K562 (cell line): ENCODE measurements at regions not wholly inside any gene's neighbourhood (a gene's known extent, or its start where the extent isn't known, plus 50 kb on each side); places are given as distances from the start of the nearest gene placed in this dataset.
A peak's percentile ranks its signal among the peaks of the same experiment; 100 is the strongest.

Experiments used
- ATAC-seq: fragments of 200-7000 bp; cut with Tn5 transposase; 3 replicates; pipeline ENCODE4 v1.9.1; 2020; ENCODE audit warnings: moderate library complexity
- BruUV-seq: library from RNA; stranded (reverse); fragments of 400-500 nt; replicated peaks from 2 replicates; lab custom pipeline; 2021; lab: Mats Ljungman, UMichigan
- CTCF ChIA-PET: fragments of 300-600 bp; formaldehyde crosslinking; extraction: SDS; loops from one replicate; lab custom pipeline; 2021; ENCODE audit warnings: low intra/inter-chr PET ratio; lab: Yijun Ruan, JAX
- POLR2A ChIA-PET: fragments of 300-600, 350-650 bp; sonication (Branson Sonifier 250); formaldehyde crosslinking; extraction: SDS; loops from one replicate; lab custom pipeline; 2021; ENCODE audit warnings: antibody characterized with exemption, inconsistent platforms; lab: Yijun Ruan, JAX
- DNase-seq, 4 experiments: peaks; one replicate each; pipeline versions ENCODE4 v3.0.0 to v3.0.0-alpha.2; 2011 to 2018; ENCODE audit warnings: low spot score in 3 of 4, mixed read lengths in 3 of 4; ENCODE audit errors: extremely low read depth in 1 of 4
- FAIRE-seq: peaks from 2 replicates; lab custom pipeline; 2011; peaks lifted over from hg19 to GRCh38; lab: Jason Lieb, UNC
- H2AFZ ChIP-seq: 2 replicates; pipeline ENCODE4 v1.6.0; 2011; ENCODE audit warnings: low read depth, low read length, control low read depth, inconsistent platforms
- H3K27ac ChIP-seq: fragments of 200-600 bp; 3 replicates; pipeline ENCODE4 v1.8.0; 2011; ENCODE audit warnings: low read depth, mild to moderate bottlenecking, control low read depth, inconsistent platforms, low read length, moderate library complexity, mixed read lengths; ENCODE audit errors: extremely low read depth
- H3K27me3 ChIP-seq, 2 experiments: fragments of 300-600 bp in 1 of 2; 2 replicates in 1 of 2; 3 replicates in 1 of 2; pipeline versions ENCODE4 v1.6.0 to v1.8.0; 2011; ENCODE audit warnings: inconsistent platforms in 2 of 2, low read length in 2 of 2, mild to moderate bottlenecking in 1 of 2, mixed read lengths in 1 of 2, moderate library complexity in 1 of 2; ENCODE audit not compliant: control insufficient read depth in 2 of 2, insufficient read depth in 2 of 2
- H3K36me3 ChIP-seq: fragments of 300-600 bp; 3 replicates; pipeline ENCODE4 v1.8.0; 2011; ENCODE audit warnings: mild to moderate bottlenecking, low read length, inconsistent platforms; ENCODE audit not compliant: control insufficient read depth, insufficient read depth
- H3K4me1 ChIP-seq, 2 experiments: fragments of 200-600 bp in 1 of 2; replicated peaks in 1 of 2; 2 replicates in 1 of 2; 3 replicates in 1 of 2; pipeline versions ENCODE4 v1.5.1 to v1.8.0; 2011; ENCODE audit warnings: inconsistent platforms in 2 of 2, low read length in 2 of 2, mild to moderate bottlenecking in 1 of 2, mixed read lengths in 1 of 2, moderate library complexity in 1 of 2; ENCODE audit not compliant: control insufficient read depth in 2 of 2, insufficient read depth in 2 of 2
- H3K4me2 ChIP-seq: 2 replicates; pipeline ENCODE4 v1.6.1; 2011; ENCODE audit warnings: low read length, control low read depth, inconsistent platforms, mixed read lengths; ENCODE audit not compliant: insufficient read depth
- H3K4me3 ChIP-seq: fragments of 200-600 bp; sonication (generic), shearing (Covaris generic); 2 replicates; pipeline ENCODE4 v1.5.1; 2016; ENCODE audit warnings: control low read depth, inconsistent platforms
- H3K79me2 ChIP-seq: fragments of 200-600 bp; 3 replicates; pipeline ENCODE4 v1.8.0; 2011; ENCODE audit warnings: low read length, inconsistent platforms; ENCODE audit not compliant: control insufficient read depth, insufficient read depth
- H3K9ac ChIP-seq, 2 experiments: 2 replicates each; pipeline versions ENCODE4 v1.6.0 to v1.6.1; 2011; ENCODE audit warnings: low read depth in 2 of 2, low read length in 2 of 2, control low read depth in 1 of 2, inconsistent platforms in 1 of 2, mild to moderate bottlenecking in 1 of 2, mixed read lengths in 1 of 2; ENCODE audit not compliant: insufficient read depth in 1 of 2
- H3K9me1 ChIP-seq: one replicate; pipeline ENCODE4 v1.6.0; 2011; ENCODE audit warnings: inconsistent platforms, mild to moderate bottlenecking, low read length, moderate library complexity; ENCODE audit not compliant: control insufficient read depth, insufficient read depth
- H3K9me3 ChIP-seq: replicated peaks from 2 replicates; pipeline ENCODE4 v1.5.1; 2011; ENCODE audit warnings: low read depth, low read length, inconsistent platforms; ENCODE audit not compliant: control insufficient read depth, insufficient read depth
- H4K20me1 ChIP-seq: replicated peaks from 2 replicates; pipeline ENCODE4 v1.6.1; 2011; ENCODE audit warnings: low read length, inconsistent platforms, mixed read lengths; ENCODE audit not compliant: control insufficient read depth, insufficient read depth
- ADNP ChIP-seq: fragments of 200-800 bp; sonication (Bioruptor generic); IDR thresholded peaks from 2 replicates; pipeline ENCODE4 v1.6.1; 2016; ENCODE audit warnings: missing genetic modification characterization, missing compliant biosample characterization
- ETV6 ChIP-seq, 3 experiments: fragments of 150-350 bp in 1 of 3; sonication (generic) in 1 of 3; formaldehyde crosslinking in 1 of 3; IDR thresholded peaks; 2 replicates each; pipeline versions ENCODE4 v1.6.1 to v1.8.0; 2014 to 2022; ENCODE audit warnings: borderline replicate concordance in 2 of 3, low read depth in 2 of 3, antibody characterized with exemption in 1 of 3, low read length in 1 of 3, mild to moderate bottlenecking in 1 of 3, missing genetic modification reagents in 1 of 3
- GATAD2A ChIP-seq: fragments of 450-650 bp; IDR thresholded peaks from 2 replicates; pipeline ENCODE4 v1.6.1; 2017
- GTF2A2 ChIP-seq: IDR thresholded peaks from 2 replicates; pipeline ENCODE4 v1.6.1; 2016; ENCODE audit warnings: mild to moderate bottlenecking, missing genetic modification characterization, missing compliant biosample characterization
- MEF2A ChIP-seq: IDR thresholded peaks from 2 replicates; pipeline ENCODE4 v1.6.1; 2011; ENCODE audit warnings: low read depth, mild to moderate bottlenecking, low read length, moderate library complexity; ENCODE audit not compliant: control insufficient read depth
- MIER1 ChIP-seq: fragments of 450-650 bp; IDR thresholded peaks from 2 replicates; pipeline ENCODE4 v1.6.1; 2016; ENCODE audit warnings: antibody characterized with exemption, mild to moderate bottlenecking, low read depth
- NFIC ChIP-seq: fragments of 450-650 bp; IDR thresholded peaks from 2 replicates; pipeline ENCODE4 v1.6.1; 2017; ENCODE audit warnings: mild to moderate bottlenecking, inconsistent platforms
- RAD21 ChIP-seq, 2 experiments: fragments of 250-450 bp in 1 of 2; fragments of 450-650 bp in 1 of 2; sonication (Bioruptor Pico) in 1 of 2; formaldehyde crosslinking in 1 of 2; IDR thresholded peaks in 1 of 2; conservative IDR thresholded peaks in 1 of 2; 2 replicates each; pipeline versions ENCODE4 v1.4.0 to v1.8.0; 2020 to 2022; ENCODE audit warnings: mild to moderate bottlenecking in 2 of 2, moderate library complexity in 1 of 2
- SMARCA5 ChIP-seq: fragments of 450-650 bp; IDR thresholded peaks from 2 replicates; pipeline ENCODE4 v1.6.1; 2016
- STAT5A ChIP-seq: IDR thresholded peaks from 2 replicates; pipeline ENCODE4 v1.6.1; 2012; ENCODE audit warnings: low read length, inconsistent platforms, borderline replicate concordance
- SUPT5H ChIP-seq: fragments of 450-650 bp; IDR thresholded peaks from 2 replicates; pipeline ENCODE4 v1.6.1; 2016
- TARDBP ChIP-seq: fragments of 450-650 bp; IDR thresholded peaks from 2 replicates; pipeline ENCODE4 v1.6.1; 2016
- ZNF282 ChIP-seq: sonication (generic); formaldehyde crosslinking; IDR thresholded peaks from 2 replicates; pipeline ENCODE4 v1.8.1; 2023; ENCODE audit warnings: missing genetic modification reagents
- ZNF316 ChIP-seq: fragments of 450-650 bp; IDR thresholded peaks from 2 replicates; pipeline ENCODE4 v1.6.1; 2016
- ZNF436 ChIP-seq: fragments of 250-450, 450-650 bp; sonication (Bioruptor Pico); formaldehyde crosslinking; IDR thresholded peaks from 2 replicates; pipeline ENCODE4 v1.7.0; 2020; ENCODE audit warnings: mild to moderate bottlenecking
- WGBS: fragments of 100-300 bp; shearing (Covaris generic); methylation state at CpG from one replicate; pipeline ENCODE4 v1.1.6; 2016; ENCODE audit warnings: low coverage, mixed read lengths; ENCODE audit not compliant: insufficient coverage; ENCODE audit errors: missing lambda C conversion rate; 5-methylcytosine and 5-hydroxymethylcytosine counted together
- in situ Hi-C: fragments of 300-500 bp; cut with MboI; formaldehyde crosslinking; loops from 4 replicates; pipeline ENCODE4 v1.15.0; 2018; ENCODE audit warnings: inconsistent platforms, mixed read lengths
- intact Hi-C: fragments of 100-400 bp; cut with micrococcal nuclease; formaldehyde crosslinking; loops from 2 replicates; pipeline ENCODE4 v1.14.2; 2022
- TF ChIP-seq, protein P1 (sequence below): fragments of 250-450 bp; sonication (Bioruptor Pico); IDR thresholded peaks from 2 replicates; pipeline ENCODE4 v1.5.0; 2020; ENCODE audit warnings: mild to moderate bottlenecking, borderline replicate concordance

GRCh38 chr4:136670265-136670664 is 862.0 kb downstream of the PCDH18 start:
- FAIRE-seq = no peak
- ChIA-PET POLR2A (no interaction called here), CTCF (no interaction called here)
- H3K27ac ChIP-seq = no peak overlapping the region
- in situ Hi-C loops = no loop called here
- no peaks in the 10 kb centered on the region for H3K4me1 ChIP-seq
- H3K27me3 ChIP-seq = no peaks in the 10 kb centered on the region
- TF ChIP-seq ZNF316 = peak; percentile 45; the same call in 1 of the 2 replicates
- TF ChIP-seq, protein P1, sequence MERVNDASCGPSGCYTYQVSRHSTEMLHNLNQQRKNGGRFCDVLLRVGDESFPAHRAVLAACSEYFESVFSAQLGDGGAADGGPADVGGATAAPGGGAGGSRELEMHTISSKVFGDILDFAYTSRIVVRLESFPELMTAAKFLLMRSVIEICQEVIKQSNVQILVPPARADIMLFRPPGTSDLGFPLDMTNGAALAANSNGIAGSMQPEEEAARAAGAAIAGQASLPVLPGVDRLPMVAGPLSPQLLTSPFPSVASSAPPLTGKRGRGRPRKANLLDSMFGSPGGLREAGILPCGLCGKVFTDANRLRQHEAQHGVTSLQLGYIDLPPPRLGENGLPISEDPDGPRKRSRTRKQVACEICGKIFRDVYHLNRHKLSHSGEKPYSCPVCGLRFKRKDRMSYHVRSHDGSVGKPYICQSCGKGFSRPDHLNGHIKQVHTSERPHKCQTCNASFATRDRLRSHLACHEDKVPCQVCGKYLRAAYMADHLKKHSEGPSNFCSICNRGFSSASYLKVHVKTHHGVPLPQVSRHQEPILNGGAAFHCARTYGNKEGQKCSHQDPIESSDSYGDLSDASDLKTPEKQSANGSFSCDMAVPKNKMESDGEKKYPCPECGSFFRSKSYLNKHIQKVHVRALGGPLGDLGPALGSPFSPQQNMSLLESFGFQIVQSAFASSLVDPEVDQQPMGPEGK (CRISPR knock-in tag) = no peak
- TF ChIP-seq GTF2A2 = no peak
- TF ChIP-seq, all 486 proteins: peak for 1
- Histone ChIP-seq H3K4me3 (no peak overlapping the region), H3K9me1 (no peaks in the 10 kb centered on the region), H2AFZ (no peak overlapping the region), H3K36me3 (no peaks in the 10 kb centered on the region), H3K9ac (no peak overlapping the region), H3K4me2 (no peak overlapping the region), H3K9me3 (no peaks in the 10 kb centered on the region), H4K20me1 (no peaks in the 10 kb centered on the region), H3K79me2 (no peaks in the 10 kb centered on the region)
- no peak for DNase-seq
- intact Hi-C loops = no loop called here
- ATAC-seq = no peak
- WGBS = 0% methylated on average over 2 of the region's 2 CpGs
- no TSS peak for BruUV-seq

- CTCF ChIA-PET = no interaction called here
- WGBS = 0% methylated on average over 1 of the region's 1 CpG
- Histone ChIP-seq H3K79me2 (no peaks in the 10 kb centered on the region), H3K4me1 (no peaks in the 10 kb centered on the region), H3K9me1 (no peaks in the 10 kb centered on the region), H3K4me2 (no peak overlapping the region), H3K27me3 (no peaks in the 10 kb centered on the region), H3K27ac (no peak overlapping the region), H2AFZ (no peak overlapping the region), H3K9ac (no peak overlapping the region), H4K20me1 (no peaks in the 10 kb centered on the region), H3K4me3 (no peak overlapping the region), H3K9me3 (no peaks in the 10 kb centered on the region), H3K36me3 (no peaks in the 10 kb centered on the region)
- in situ Hi-C loops = no loop called here
- intact Hi-C loops = no loop called here
- POLR2A ChIA-PET = no interaction called here
- ATAC-seq (no peak), FAIRE-seq (no peak), DNase-seq (no peak)
- BruUV-seq = no TSS peak
- TF ChIP-seq ZNF282 (CRISPR knock-in tag) (no peak), ADNP (tag) (no peak), NFIC (no peak), ETV6 (IDR thresholded peaks at IDR 0.05; ENCODE audit: borderline replicate concordance in 1 of 2, low read depth in 2 of 2, low read length in 1 of 2) (no peak), ETV6 (CRISPR knock-in tag; IDR thresholded peaks at IDR 0.05; ENCODE audit: borderline replicate concordance) (no peak), SMARCA5 (no peak), ZNF436 (no peak), MIER1 (no peak), STAT5A (no peak), MEF2A (no peak), TARDBP (no peak), GATAD2A (no peak), RAD21 (CRISPR knock-in tag; conservative IDR thresholded peaks at IDR 0.05 in 1 of 2, IDR thresholded peaks at IDR 0.05 in 1 of 2) (no peak), SUPT5H (no peak)
These were observed 867.3 kb downstream of the PCDH18 start for GRCh38 chr4:136664988-136665387.
